Activated CD4-positive, alpha-beta T cell treated with anti-CD3 and anti-CD28 coated beads, Interleukin-2, amount 10 ng/mL, durations not matched to agents 24 days and 14 days (primary cell): ENCODE measurements at regions not wholly inside any gene's neighbourhood (a gene's known extent, or its start where the extent isn't known, plus 50 kb on each side); places are given as distances from the start of the nearest gene placed in this dataset.

Experiments
- DNase-seq: peaks from one replicate; pipeline ENCODE4 v3.0.0; 2022
- H3K27ac Mint-ChIP-seq: one replicate; pipeline ENCODE4 v1.8.0; 2022; ENCODE audit warnings: mild to moderate bottlenecking, mixed read lengths
- H3K27me3 Mint-ChIP-seq: one replicate; pipeline ENCODE4 v1.8.0; 2022; ENCODE audit warnings: mixed read lengths
- H3K36me3 Mint-ChIP-seq: one replicate; pipeline ENCODE4 v1.8.0; 2022; ENCODE audit warnings: low read depth, mild to moderate bottlenecking, mixed read lengths
- H3K4me1 Mint-ChIP-seq: one replicate; pipeline ENCODE4 v1.8.0; 2021; ENCODE audit warnings: mixed read lengths
- H3K4me3 Mint-ChIP-seq: one replicate; pipeline ENCODE4 v1.8.0; 2022; ENCODE audit warnings: mild to moderate bottlenecking, moderate library complexity, mixed read lengths
- H3K9me3 Mint-ChIP-seq: one replicate; pipeline ENCODE4 v1.8.0; 2021; ENCODE audit warnings: mixed read lengths
- intact Hi-C: fragments of 100-400 bp; cut with micrococcal nuclease; formaldehyde crosslinking; loops from one replicate; pipeline ENCODE4 v1.15.1; 2023

- Mint-ChIP-seq H3K27me3 (peaks cover 9% of the 10 kb centered on the region), H3K27ac (no peak overlapping the region), H3K36me3 (no peaks in the 10 kb centered on the region), H3K9me3 (no peaks in the 10 kb centered on the region), H3K4me1 (no peaks in the 10 kb centered on the region), H3K4me3 (no peak overlapping the region)
- intact Hi-C loops, result no loop called here
- DNase-seq, result no peak
Observed at GRCh38 chr2:118264232-118264990, 176.1 kb downstream of the INSIG2 start.

DNA sequence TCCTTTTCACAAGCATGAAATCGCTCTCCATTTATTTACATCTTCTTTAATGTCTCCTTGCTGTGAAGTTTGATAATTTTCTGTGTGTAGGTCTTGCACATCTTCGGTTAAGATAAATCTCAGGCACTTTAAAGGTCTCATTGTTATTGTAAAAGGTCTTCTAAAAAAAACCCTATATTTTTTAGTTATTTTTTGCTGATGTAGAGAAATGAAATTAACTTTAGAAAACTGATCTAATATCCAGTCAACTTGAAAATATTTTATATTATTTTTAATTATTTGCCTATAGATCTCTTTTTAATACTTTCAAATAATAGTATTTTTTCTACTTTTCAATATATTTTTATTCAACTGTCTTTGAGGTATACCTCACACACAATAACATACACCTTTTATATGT, 169.4 kb downstream of the INSIG2 start:
- Mint-ChIP-seq H3K9me3 (no peaks in the 10 kb centered on the region), H3K27me3 (peaks cover 11% of the 10 kb centered on the region), H3K36me3 (no peaks in the 10 kb centered on the region), H3K4me3 (no peak overlapping the region), H3K27ac (no peak overlapping the region), H3K4me1 (no peaks in the 10 kb centered on the region)
- no peak for DNase-seq
- intact Hi-C loops, result no loop called here

GRCh38 chr2:118255771-118256372, 167.6 kb downstream of the INSIG2 start:
- Mint-ChIP-seq H3K27ac (no peak overlapping the region), H3K4me1 (no peaks in the 10 kb centered on the region), H3K4me3 (no peak overlapping the region), H3K36me3 (no peaks in the 10 kb centered on the region), H3K27me3 (peaks cover 12% of the 10 kb centered on the region), H3K9me3 (no peaks in the 10 kb centered on the region)
- intact Hi-C loops, result no loop called here
- no peak for DNase-seq

GRCh38 chr2:118255301-118255700, 167.0 kb downstream of the INSIG2 start:
- Mint-ChIP-seq H3K27me3 (peaks cover 11% of the 10 kb centered on the region), H3K36me3 (no peaks in the 10 kb centered on the region), H3K4me1 (no peaks in the 10 kb centered on the region), H3K9me3 (no peaks in the 10 kb centered on the region), H3K27ac (no peak overlapping the region), H3K4me3 (no peak overlapping the region)
- no peak for DNase-seq
- intact Hi-C loops, result no loop called here

GRCh38 chr2:118254116-118254515, 165.8 kb downstream of the INSIG2 start:
- peaks cover 9% of the 10 kb centered on the region for H3K27me3 Mint-ChIP-seq
- H3K4me3 Mint-ChIP-seq, result no peak overlapping the region
- no peak for DNase-seq
- no peak overlapping the region for H3K27ac Mint-ChIP-seq
- H3K36me3 Mint-ChIP-seq, result no peaks in the 10 kb centered on the region
- H3K4me1 Mint-ChIP-seq, result peaks cover 2% of the 10 kb centered on the region
- intact Hi-C loops, result no loop called here
- no peaks in the 10 kb centered on the region for H3K9me3 Mint-ChIP-seq

DNA sequence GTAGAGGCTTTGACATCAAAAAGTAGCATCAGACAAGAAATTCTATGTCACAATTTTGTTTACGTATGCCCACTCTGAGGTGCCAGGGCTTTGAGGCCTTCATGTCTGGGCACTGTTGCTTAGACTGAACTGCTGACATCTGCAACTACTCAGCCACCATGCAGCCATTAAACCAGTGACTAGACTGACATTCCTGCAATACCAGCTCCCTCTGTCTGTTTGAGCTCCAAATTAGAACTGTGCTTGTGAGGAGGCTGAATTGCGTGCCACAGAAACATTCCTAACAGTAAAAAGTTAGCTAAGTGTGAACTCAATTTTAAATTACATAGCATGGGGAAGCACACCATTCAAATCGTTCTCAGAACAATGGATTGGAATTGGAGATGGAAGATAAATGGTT, 163.2 kb downstream of the INSIG2 start:
- H3K4me3 Mint-ChIP-seq, result no peak overlapping the region
- no peaks in the 10 kb centered on the region for H3K9me3 Mint-ChIP-seq
- no peak for DNase-seq

DNA sequence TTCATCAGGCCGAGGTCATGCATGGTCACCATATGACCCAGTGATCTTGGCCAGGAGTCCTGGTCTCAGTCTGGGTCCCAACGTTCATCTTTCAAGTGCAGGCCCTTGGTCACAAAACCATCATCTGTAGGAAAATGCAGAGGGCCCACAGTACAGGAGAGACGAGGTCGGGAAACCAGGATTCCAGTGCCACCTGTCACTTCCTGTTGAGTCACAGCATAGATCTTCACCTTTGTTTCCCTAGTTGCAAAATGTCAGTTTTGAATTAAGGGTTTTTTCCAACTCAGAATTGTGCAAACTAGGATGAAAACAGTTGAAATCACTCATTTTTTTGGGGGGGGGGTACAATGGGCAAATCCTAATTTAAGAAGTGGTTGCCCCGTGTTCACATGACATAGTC, 162.2 kb downstream of the INSIG2 start:
- Mint-ChIP-seq H3K9me3 (no peaks in the 10 kb centered on the region), H3K4me1 (peaks cover 2% of the 10 kb centered on the region), H3K4me3 (no peak overlapping the region), H3K36me3 (no peaks in the 10 kb centered on the region), H3K27ac (no peak overlapping the region), H3K27me3 (peaks cover 5% of the 10 kb centered on the region)
- intact Hi-C loops, result no loop called here
- no peak for DNase-seq

More for the DNA sequence above, 163.2 kb downstream of the INSIG2 start:
- peaks cover 5% of the 10 kb centered on the region for H3K27me3 Mint-ChIP-seq
- intact Hi-C loops, result no loop called here
- H3K27ac Mint-ChIP-seq, result no peak overlapping the region
- H3K4me1 Mint-ChIP-seq, result peaks cover 2% of the 10 kb centered on the region
- no peaks in the 10 kb centered on the region for H3K36me3 Mint-ChIP-seq

GRCh38 chr2:118250001-118250400, 161.7 kb downstream of the INSIG2 start:
- Mint-ChIP-seq H3K36me3 (no peaks in the 10 kb centered on the region), H3K27me3 (peaks cover 5% of the 10 kb centered on the region), H3K27ac (no peak overlapping the region), H3K9me3 (no peaks in the 10 kb centered on the region), H3K4me3 (no peak overlapping the region), H3K4me1 (peaks cover 2% of the 10 kb centered on the region)
- DNase-seq, result no peak
- intact Hi-C loops, result no loop called here

DNA sequence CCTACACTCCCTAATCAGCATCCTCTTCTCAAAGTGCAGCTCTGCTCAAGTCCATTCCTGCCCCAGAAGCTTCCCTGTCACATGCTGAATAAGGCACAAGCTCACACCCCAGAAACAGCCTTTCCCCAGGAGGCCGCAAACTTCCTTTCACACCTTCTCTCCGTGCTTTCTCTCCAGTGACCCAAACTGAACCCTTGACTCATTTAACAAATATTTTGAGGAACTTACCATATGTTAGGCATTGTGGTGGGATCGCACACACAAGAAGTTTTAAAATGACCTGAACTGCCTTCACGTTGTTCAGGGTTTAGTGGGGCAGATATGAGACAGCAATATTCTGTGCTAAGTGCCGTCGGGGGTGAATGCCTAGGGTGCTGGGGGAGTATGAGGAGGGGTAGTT, 161.3 kb downstream of the INSIG2 start:
- no peaks in the 10 kb centered on the region for H3K36me3 Mint-ChIP-seq

DNA sequence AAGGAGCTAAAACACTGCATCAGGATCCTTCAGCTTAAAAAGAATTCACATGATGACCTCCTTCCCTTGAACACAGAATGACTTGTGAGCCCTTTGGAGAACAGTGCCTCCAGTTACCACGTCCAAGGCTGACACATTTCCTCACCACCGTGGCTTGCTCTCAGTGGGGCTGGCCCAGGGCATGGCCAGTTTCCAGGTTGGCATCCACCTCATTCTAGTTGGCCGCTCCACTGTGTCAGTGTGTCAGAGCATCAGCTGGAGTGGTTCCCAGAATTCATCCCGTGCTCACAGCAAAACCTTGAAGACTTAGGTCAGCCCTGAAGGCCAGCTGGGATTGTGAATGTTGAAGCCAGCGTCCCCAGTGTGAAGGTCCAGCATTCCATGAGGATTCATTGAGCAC, 158.5 kb downstream of the INSIG2 start:
- DNase-seq, result no peak
- Mint-ChIP-seq H3K36me3 (no peaks in the 10 kb centered on the region), H3K4me1 (peaks cover 2% of the 10 kb centered on the region), H3K27ac (no peak overlapping the region), H3K9me3 (no peaks in the 10 kb centered on the region), H3K27me3 (peaks cover 14% of the 10 kb centered on the region), H3K4me3 (no peak overlapping the region)
- intact Hi-C loops, result no loop called here

More for the DNA sequence above, 161.3 kb downstream of the INSIG2 start:
- H3K4me3 Mint-ChIP-seq, result no peak overlapping the region
- intact Hi-C loops, result no loop called here
- peaks cover 8% of the 10 kb centered on the region for H3K27me3 Mint-ChIP-seq
- no peak overlapping the region for H3K27ac Mint-ChIP-seq
- DNase-seq, result no peak
- H3K4me1 Mint-ChIP-seq, result peaks cover 2% of the 10 kb centered on the region
- no peaks in the 10 kb centered on the region for H3K9me3 Mint-ChIP-seq

DNA sequence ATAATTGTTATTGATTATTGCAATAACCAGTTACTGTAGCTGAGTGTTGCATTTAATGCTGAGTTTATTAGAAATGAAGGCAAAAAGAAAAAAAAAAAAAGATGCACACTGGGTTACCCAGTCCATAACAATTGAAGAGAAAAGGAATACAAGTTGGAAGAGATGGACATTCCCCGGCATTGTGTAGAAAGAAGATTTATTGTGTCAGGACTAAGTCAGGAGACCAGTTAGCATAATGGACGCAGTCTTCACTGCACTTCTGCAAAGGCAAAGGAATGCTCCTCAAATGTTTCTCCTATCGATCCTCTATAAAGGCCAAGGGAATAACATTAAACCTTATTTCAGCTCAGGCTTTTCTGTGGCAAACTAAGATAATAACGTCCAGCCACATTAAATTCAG, 157.8 kb downstream of the INSIG2 start:
- no peaks in the 10 kb centered on the region for H3K36me3 Mint-ChIP-seq
- H3K9me3 Mint-ChIP-seq, result no peaks in the 10 kb centered on the region
- peaks cover 12% of the 10 kb centered on the region for H3K27me3 Mint-ChIP-seq
- H3K4me1 Mint-ChIP-seq, result peaks cover 2% of the 10 kb centered on the region
- no peak overlapping the region for H3K27ac Mint-ChIP-seq
- no peak overlapping the region for H3K4me3 Mint-ChIP-seq
- intact Hi-C loops, result no loop called here
- no peak for DNase-seq

DNA sequence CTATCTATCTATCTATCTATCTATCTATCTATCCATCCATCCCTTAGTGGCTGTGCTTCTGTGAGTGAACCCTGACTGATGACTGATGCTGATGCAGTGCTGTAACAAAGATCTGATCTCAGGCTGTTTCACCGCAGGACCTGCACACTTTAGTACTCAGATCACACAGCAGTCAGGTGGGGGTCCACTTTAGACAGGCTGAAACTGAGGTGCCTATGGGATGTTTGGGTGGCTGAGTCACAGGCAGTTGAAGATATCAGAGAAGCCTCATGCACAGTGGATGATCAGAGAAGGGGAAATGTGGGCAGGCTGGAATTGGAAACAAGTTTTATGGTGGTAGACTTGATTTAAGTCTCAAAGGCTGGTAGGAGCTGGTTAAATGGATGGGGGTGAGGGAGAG, 156.4 kb downstream of the INSIG2 start:
- DNase-seq, result no peak
- no peaks in the 10 kb centered on the region for H3K36me3 Mint-ChIP-seq
- no peaks in the 10 kb centered on the region for H3K9me3 Mint-ChIP-seq
- no peak overlapping the region for H3K4me3 Mint-ChIP-seq
- peaks cover 14% of the 10 kb centered on the region for H3K27me3 Mint-ChIP-seq
- H3K4me1 Mint-ChIP-seq, result no peaks in the 10 kb centered on the region
- intact Hi-C loops, result no loop called here
- no peak overlapping the region for H3K27ac Mint-ChIP-seq

DNA sequence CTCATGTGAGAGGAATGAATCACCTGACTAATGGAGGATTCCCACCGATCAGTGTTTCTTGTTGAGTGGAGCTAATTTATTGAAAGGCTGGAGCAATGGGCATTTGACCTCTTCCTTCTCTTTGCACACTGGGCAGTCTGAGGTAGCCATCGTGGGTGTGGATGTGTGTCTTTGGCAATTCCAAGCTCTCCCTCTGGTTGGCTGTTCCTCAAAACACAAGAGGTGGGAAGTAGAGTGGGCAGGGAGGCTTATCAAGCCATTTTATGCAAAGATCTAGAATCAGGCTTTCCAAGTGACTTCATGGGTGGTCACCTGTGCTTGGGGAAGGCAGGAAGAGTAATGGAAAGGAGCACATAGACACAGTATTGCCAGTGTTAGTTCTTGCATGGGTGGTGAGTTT, 154.8 kb downstream of the INSIG2 start:
- peaks cover 12% of the 10 kb centered on the region for H3K27me3 Mint-ChIP-seq

DNA sequence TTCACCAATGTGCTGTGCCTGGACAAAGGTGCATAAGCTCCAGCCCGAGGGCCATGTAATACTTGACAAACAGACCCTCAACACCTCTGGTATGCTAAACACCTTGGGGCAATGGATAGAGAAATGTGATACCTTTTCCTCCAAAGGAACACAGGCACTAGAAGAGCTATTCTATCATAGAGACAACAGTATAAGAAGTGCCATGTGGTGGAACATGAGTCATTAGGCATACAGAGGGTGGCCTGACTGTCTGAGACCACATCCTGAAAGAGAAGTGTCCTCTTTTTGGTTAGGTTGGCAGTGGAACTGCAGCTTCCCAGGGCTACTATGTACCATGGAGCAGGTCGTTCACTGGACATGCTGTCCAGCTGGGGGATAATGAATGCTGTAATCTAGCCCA, 153.9 kb downstream of the INSIG2 start:
- Mint-ChIP-seq H3K4me1 (no peaks in the 10 kb centered on the region), H3K36me3 (no peaks in the 10 kb centered on the region), H3K9me3 (peaks cover 2% of the 10 kb centered on the region), H3K4me3 (no peak overlapping the region), H3K27me3 (peaks cover 13% of the 10 kb centered on the region), H3K27ac (no peak overlapping the region)
- DNase-seq, result no peak
- intact Hi-C loops, result no loop called here

More for the DNA sequence above, 154.8 kb downstream of the INSIG2 start:
- H3K9me3 Mint-ChIP-seq, result no peaks in the 10 kb centered on the region
- H3K36me3 Mint-ChIP-seq, result no peaks in the 10 kb centered on the region
- no peak overlapping the region for H3K27ac Mint-ChIP-seq
- intact Hi-C loops, result no loop called here
- H3K4me1 Mint-ChIP-seq, result no peaks in the 10 kb centered on the region
- no peak overlapping the region for H3K4me3 Mint-ChIP-seq
- no peak for DNase-seq

DNA sequence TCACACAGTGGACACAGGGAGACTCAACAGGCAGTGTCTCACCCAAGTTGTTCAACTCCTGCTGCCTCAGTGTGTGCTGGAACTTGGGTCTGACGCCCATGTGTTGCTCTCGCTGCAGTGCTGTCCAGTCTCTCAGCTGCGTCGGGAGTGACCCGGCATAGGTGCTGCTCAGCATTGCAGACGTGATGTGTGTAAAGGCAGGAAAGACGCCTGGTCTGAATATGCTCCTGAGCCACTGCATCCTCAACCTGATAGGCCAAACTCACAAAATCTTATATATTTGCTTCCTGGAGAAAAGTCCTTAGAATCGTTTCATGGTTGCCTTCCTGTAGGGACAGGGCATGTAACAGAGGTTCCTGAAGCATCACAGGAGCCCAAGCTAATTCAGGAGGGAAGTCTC, 152.9 kb downstream of the INSIG2 start:
- Mint-ChIP-seq H3K4me3 (no peak overlapping the region), H3K27me3 (peaks cover 13% of the 10 kb centered on the region), H3K4me1 (no peaks in the 10 kb centered on the region), H3K9me3 (peaks cover 4% of the 10 kb centered on the region), H3K36me3 (no peaks in the 10 kb centered on the region), H3K27ac (no peak overlapping the region)
- DNase-seq, result no peak
- intact Hi-C loops, result no loop called here
